ENCODE measurements at regions not wholly inside any gene's neighbourhood (a gene's known extent, or its start where the extent isn't known, plus 50 kb on each side); places are given as distances from the start of the nearest gene placed in this dataset.

- WGBS, 2 donors, result 44 to 48% methylated on average over 3 of the region's 3 CpGs
- no peak for DNase-seq
- Histone ChIP-seq H3K4me1 (no peaks in the 10 kb centered on the region), H3K9me3 (no peaks in the 10 kb centered on the region), H3K27ac (no peak overlapping the region), H3K36me3 (replicated peaks in 1 of 2; ENCODE audit: insufficient read depth in 1 of 2, low read depth in 2 of 2) (no peaks in the 10 kb centered on the region), H3K4me3 (no peak overlapping the region), H3K27me3 (no peaks in the 10 kb centered on the region)
- ATAC-seq, result no peak
- TF ChIP-seq, protein P1, sequence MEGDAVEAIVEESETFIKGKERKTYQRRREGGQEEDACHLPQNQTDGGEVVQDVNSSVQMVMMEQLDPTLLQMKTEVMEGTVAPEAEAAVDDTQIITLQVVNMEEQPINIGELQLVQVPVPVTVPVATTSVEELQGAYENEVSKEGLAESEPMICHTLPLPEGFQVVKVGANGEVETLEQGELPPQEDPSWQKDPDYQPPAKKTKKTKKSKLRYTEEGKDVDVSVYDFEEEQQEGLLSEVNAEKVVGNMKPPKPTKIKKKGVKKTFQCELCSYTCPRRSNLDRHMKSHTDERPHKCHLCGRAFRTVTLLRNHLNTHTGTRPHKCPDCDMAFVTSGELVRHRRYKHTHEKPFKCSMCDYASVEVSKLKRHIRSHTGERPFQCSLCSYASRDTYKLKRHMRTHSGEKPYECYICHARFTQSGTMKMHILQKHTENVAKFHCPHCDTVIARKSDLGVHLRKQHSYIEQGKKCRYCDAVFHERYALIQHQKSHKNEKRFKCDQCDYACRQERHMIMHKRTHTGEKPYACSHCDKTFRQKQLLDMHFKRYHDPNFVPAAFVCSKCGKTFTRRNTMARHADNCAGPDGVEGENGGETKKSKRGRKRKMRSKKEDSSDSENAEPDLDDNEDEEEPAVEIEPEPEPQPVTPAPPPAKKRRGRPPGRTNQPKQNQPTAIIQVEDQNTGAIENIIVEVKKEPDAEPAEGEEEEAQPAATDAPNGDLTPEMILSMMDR (IDR thresholded peaks at IDR 0.05), result no peak
- TF ChIP-seq POLR2A (IDR thresholded peaks at IDR 0.05), result no peak
- intact Hi-C loops (cut with DNase I), result no loop called here
Observed at GRCh38 chr17:55668312-55668920, 54.2 kb downstream of the TMEM100 start.

DNA sequence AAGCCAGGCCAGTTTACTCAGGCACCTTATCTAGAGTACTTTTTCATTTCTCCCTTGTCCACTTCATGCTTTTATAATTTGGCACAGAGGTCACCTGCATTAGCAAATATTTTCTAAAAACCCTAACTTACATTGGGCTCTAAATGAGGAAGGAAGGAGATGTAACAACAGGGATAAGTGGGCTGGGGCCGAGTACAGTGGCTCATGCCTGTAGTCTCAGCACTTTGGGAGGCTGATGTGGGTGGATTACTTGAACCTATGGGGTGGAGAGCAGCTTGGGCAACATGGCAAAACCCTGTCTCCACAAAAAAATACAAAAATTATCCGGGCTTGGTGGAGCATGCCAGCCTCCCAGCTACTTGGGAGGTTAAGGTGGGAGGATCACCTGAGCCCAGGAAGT is 55.9 kb downstream of the TMEM100 start:
- no peak for ATAC-seq
- intact Hi-C loops (cut with DNase I), result no loop called here
- no peaks in the 10 kb centered on the region for H3K4me1 ChIP-seq
- no peaks in the 10 kb centered on the region for H3K27me3 ChIP-seq
- H3K9me3 ChIP-seq, result no peaks in the 10 kb centered on the region
- DNase-seq, result no peak
- H3K4me3 ChIP-seq, result no peak overlapping the region
- TF ChIP-seq, protein P1 (IDR thresholded peaks at IDR 0.05), result no peak
- TF ChIP-seq POLR2A (IDR thresholded peaks at IDR 0.05), result no peak
- H3K27ac ChIP-seq, result no peak overlapping the region
- no peaks in the 10 kb centered on the region for H3K36me3 ChIP-seq (replicated peaks in 1 of 2; ENCODE audit: insufficient read depth in 1 of 2, low read depth in 2 of 2)
- WGBS, 2 donors, result 33 to 46% methylated on average over 2 of the region's 2 CpGs

- WGBS, 2 donors, result 28 to 46% methylated on average over 3 of the region's 3 CpGs
- intact Hi-C loops (cut with DNase I), result no loop called here
- Histone ChIP-seq H3K4me1 (no peaks in the 10 kb centered on the region), H3K27me3 (no peaks in the 10 kb centered on the region), H3K27ac (no peak overlapping the region), H3K36me3 (replicated peaks in 1 of 2; ENCODE audit: insufficient read depth in 1 of 2, low read depth in 2 of 2) (no peaks in the 10 kb centered on the region), H3K4me3 (no peak overlapping the region), H3K9me3 (no peaks in the 10 kb centered on the region)
- ATAC-seq, result no peak
- peak in 1 of 4 donors; percentile 14 for DNase-seq
- TF ChIP-seq, protein P1 (IDR thresholded peaks at IDR 0.05), result no peak
- no peak for TF ChIP-seq POLR2A (IDR thresholded peaks at IDR 0.05)
Observed at GRCh38 chr17:55664287-55664686, 58.4 kb downstream of the TMEM100 start.

DNA sequence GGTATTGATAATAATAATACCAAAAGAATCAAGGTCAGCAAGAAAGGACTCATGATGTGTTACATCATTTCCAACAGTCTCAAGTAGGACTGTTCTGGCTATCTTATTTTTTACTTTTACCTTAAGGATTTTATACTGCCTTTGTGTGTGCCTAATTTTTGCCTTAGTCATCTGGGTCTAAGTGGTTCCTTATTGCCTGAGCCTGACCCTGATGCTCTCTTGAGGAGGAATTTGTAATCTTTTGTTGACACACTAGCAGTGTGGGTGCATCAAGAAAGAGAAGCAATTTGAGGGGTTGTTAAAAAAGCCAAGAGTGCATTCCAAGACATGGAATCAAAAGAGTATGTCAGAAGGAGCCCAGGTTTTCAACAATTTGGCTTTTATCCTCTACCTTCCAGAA is 59.3 kb downstream of the TMEM100 start:
- H3K4me1 ChIP-seq, result no peaks in the 10 kb centered on the region
- H3K36me3 ChIP-seq (replicated peaks in 1 of 2; ENCODE audit: insufficient read depth in 1 of 2, low read depth in 2 of 2), result no peaks in the 10 kb centered on the region
- H3K27me3 ChIP-seq, result no peaks in the 10 kb centered on the region
- no peak overlapping the region for H3K27ac ChIP-seq
- H3K9me3 ChIP-seq, result no peaks in the 10 kb centered on the region
- no peak for DNase-seq
- no peak for ATAC-seq
- TF ChIP-seq, protein P1 (IDR thresholded peaks at IDR 0.05), result no peak
- no peak for TF ChIP-seq POLR2A (IDR thresholded peaks at IDR 0.05)
- no peak overlapping the region for H3K4me3 ChIP-seq
- intact Hi-C loops (cut with DNase I), result no loop called here
